ENCODE measurements at regions not wholly inside any gene's neighbourhood (a gene's known extent, or its start where the extent isn't known, plus 50 kb on each side); places are given as distances from the start of the nearest gene placed in this dataset.

DNA sequence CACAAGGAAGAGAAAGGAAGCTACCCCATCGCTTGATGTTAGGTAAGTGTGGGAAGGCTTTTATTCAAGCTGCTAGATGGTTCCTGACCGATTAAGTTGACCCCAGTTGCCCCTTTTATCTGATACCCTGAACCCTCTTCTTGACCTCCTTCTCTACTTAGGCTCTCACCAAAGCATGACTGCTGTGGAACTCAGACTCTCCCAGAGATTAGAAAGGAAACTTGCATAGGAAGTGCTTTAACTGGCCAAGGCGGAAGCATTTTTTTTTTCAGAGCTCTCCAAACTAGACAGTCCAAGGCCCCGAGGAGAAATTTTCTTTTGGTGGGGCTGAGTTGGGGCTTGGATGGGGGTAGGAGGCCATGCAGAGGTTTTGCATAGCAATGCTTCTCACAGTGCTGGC, 101.3 kb upstream of the USP24 start:
- Histone ChIP-seq H3K9me3 (no peaks in the 10 kb centered on the region), H3K4me1 (peaks cover 29% of the 10 kb centered on the region), H3K4me3 (no peak overlapping the region), H3K27ac (peak overlapping the region in 1 of 2 experiments; percentile 75; a peak in 3 of 6 replicates), H3K4me2 (no peak overlapping the region)
- ATAC-seq (no peak), FAIRE-seq (no peak), DNase-seq (ENCODE audit: low read depth in 1 of 2, low spot score in 1 of 2) (no peak)
- 75% methylated on average over 4 of the region's 4 CpGs for WGBS (ENCODE audit: missing lambda C conversion rate)
- ChIA-PET POLR2A (no interaction called here), CTCF (interaction anchor here (1.0 kb wide), 1 partner anchor 31 kb away, joined by 5 read pairs; no protein-coding TSS in a partner anchor)
- no peak for TF ChIP-seq RFX5 (IDR thresholded peaks at IDR 0.05)
- no peak for TF ChIP-seq EHMT2 (IDR thresholded peaks at IDR 0.05; ENCODE audit: low read depth)
- TF ChIP-seq KDM5A (IDR thresholded peaks at IDR 0.05) = no peak
- TF ChIP-seq EHF (CRISPR knock-in tag; IDR thresholded peaks at IDR 0.05) = no peak
- TF ChIP-seq HOXA7 (CRISPR knock-in tag; IDR thresholded peaks at IDR 0.05) = no peak

DNA sequence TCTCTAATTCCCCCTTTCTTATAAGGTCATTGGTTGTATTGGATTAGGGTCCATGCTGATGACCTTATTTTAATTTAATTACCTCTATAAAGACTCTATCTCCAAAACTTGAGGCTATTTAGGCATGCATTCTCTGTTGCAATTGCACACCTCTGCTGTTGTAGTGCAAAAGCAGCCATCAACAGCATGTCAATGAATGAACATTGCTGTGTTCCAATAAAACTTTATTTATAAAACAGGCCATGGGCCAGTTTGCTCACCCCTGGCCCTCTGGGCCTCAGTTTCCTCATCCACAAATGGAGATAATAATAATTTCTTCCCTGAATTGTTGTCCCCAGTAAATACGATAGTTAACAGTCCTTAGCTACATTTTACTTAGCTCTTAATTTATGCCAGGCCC, 100.4 kb upstream of the USP24 start:
- TF ChIP-seq ZC3H11A (IDR thresholded peaks at IDR 0.05) = no peak
- TF ChIP-seq, protein P1, sequence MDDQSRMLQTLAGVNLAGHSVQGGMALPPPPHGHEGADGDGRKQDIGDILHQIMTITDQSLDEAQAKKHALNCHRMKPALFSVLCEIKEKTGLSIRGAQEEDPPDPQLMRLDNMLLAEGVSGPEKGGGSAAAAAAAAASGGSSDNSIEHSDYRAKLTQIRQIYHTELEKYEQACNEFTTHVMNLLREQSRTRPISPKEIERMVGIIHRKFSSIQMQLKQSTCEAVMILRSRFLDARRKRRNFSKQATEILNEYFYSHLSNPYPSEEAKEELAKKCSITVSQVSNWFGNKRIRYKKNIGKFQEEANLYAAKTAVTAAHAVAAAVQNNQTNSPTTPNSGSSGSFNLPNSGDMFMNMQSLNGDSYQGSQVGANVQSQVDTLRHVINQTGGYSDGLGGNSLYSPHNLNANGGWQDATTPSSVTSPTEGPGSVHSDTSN (IDR thresholded peaks at IDR 0.05) = no peak
- TF ChIP-seq, protein P2, sequence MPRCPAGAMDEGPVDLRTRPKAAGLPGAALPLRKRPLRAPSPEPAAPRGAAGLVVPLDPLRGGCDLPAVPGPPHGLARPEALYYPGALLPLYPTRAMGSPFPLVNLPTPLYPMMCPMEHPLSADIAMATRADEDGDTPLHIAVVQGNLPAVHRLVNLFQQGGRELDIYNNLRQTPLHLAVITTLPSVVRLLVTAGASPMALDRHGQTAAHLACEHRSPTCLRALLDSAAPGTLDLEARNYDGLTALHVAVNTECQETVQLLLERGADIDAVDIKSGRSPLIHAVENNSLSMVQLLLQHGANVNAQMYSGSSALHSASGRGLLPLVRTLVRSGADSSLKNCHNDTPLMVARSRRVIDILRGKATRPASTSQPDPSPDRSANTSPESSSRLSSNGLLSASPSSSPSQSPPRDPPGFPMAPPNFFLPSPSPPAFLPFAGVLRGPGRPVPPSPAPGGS (IDR thresholded peaks at IDR 0.05) = no peak
- TF ChIP-seq MAZ (IDR thresholded peaks at IDR 0.05; ENCODE audit: borderline replicate concordance, low read depth, low read length) = no peak
- TF ChIP-seq, protein P3, sequence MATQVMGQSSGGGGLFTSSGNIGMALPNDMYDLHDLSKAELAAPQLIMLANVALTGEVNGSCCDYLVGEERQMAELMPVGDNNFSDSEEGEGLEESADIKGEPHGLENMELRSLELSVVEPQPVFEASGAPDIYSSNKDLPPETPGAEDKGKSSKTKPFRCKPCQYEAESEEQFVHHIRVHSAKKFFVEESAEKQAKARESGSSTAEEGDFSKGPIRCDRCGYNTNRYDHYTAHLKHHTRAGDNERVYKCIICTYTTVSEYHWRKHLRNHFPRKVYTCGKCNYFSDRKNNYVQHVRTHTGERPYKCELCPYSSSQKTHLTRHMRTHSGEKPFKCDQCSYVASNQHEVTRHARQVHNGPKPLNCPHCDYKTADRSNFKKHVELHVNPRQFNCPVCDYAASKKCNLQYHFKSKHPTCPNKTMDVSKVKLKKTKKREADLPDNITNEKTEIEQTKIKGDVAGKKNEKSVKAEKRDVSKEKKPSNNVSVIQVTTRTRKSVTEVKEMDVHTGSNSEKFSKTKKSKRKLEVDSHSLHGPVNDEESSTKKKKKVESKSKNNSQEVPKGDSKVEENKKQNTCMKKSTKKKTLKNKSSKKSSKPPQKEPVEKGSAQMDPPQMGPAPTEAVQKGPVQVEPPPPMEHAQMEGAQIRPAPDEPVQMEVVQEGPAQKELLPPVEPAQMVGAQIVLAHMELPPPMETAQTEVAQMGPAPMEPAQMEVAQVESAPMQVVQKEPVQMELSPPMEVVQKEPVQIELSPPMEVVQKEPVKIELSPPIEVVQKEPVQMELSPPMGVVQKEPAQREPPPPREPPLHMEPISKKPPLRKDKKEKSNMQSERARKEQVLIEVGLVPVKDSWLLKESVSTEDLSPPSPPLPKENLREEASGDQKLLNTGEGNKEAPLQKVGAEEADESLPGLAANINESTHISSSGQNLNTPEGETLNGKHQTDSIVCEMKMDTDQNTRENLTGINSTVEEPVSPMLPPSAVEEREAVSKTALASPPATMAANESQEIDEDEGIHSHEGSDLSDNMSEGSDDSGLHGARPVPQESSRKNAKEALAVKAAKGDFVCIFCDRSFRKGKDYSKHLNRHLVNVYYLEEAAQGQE (IDR thresholded peaks at IDR 0.05) = no peak
- no peak for TF ChIP-seq BHLHE40 (IDR thresholded peaks at IDR 0.05; ENCODE audit: low read depth, low read length)
- TF ChIP-seq ESRRA (IDR thresholded peaks at IDR 0.05; ENCODE audit: borderline replicate concordance, low read length) = no peak
- TF ChIP-seq, protein P4, sequence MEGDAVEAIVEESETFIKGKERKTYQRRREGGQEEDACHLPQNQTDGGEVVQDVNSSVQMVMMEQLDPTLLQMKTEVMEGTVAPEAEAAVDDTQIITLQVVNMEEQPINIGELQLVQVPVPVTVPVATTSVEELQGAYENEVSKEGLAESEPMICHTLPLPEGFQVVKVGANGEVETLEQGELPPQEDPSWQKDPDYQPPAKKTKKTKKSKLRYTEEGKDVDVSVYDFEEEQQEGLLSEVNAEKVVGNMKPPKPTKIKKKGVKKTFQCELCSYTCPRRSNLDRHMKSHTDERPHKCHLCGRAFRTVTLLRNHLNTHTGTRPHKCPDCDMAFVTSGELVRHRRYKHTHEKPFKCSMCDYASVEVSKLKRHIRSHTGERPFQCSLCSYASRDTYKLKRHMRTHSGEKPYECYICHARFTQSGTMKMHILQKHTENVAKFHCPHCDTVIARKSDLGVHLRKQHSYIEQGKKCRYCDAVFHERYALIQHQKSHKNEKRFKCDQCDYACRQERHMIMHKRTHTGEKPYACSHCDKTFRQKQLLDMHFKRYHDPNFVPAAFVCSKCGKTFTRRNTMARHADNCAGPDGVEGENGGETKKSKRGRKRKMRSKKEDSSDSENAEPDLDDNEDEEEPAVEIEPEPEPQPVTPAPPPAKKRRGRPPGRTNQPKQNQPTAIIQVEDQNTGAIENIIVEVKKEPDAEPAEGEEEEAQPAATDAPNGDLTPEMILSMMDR (IDR thresholded peaks at IDR 0.05) = no peak
- no peak for TF ChIP-seq RCOR1 (IDR thresholded peaks at IDR 0.05; ENCODE audit: low read depth, low read length)

DNA sequence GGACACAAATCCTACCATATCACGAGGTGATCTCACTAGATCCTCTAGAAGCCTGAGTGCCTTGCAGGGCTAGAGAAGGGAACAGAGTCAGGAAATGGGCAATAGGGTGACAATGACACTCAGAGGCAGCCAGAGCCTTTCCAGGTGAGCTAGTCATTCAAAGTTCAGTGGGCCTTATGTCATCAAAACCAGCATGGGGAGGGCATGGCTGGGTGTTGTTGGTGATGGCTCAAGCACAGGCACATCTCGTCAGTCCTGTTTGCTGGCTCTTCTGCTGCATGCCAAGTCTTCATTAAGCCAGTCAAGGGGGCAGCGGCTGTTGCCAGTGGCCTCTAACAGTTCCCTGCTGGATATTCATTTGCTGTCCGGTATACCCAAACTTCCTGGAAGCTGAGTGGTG, 99.6 kb upstream of the USP24 start:
- Histone ChIP-seq H3K4me2 (no peak overlapping the region), H3K4me3 (no peak overlapping the region), H3K27ac (peak overlapping the region; percentile 18 to 90; a peak in 4 of 6 replicates), H3K4me1 (peaks cover 38% of the 10 kb centered on the region), H3K9me3 (no peaks in the 10 kb centered on the region)
- ChIA-PET CTCF (no interaction called here), POLR2A (no interaction called here)
- no peak for ATAC-seq
- no peak for FAIRE-seq
- no peak for DNase-seq (ENCODE audit: low read depth in 1 of 2, low spot score in 1 of 2)
- 97% methylated on average over 4 of the region's 4 CpGs for WGBS (ENCODE audit: missing lambda C conversion rate)
- no peak for TF ChIP-seq JUN (IDR thresholded peaks at IDR 0.05)
- TF ChIP-seq, protein P5, sequence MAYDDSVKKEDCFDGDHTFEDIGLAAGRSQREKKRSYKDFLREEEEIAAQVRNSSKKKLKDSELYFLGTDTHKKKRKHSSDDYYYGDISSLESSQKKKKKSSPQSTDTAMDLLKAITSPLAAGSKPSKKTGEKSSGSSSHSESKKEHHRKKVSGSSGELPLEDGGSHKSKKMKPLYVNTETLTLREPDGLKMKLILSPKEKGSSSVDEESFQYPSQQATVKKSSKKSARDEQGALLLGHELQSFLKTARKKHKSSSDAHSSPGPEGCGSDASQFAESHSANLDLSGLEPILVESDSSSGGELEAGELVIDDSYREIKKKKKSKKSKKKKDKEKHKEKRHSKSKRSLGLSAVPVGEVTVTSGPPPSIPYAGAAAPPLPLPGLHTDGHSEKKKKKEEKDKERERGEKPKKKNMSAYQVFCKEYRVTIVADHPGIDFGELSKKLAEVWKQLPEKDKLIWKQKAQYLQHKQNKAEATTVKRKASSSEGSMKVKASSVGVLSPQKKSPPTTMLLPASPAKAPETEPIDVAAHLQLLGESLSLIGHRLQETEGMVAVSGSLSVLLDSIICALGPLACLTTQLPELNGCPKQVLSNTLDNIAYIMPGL (CRISPR knock-in tag; IDR thresholded peaks at IDR 0.05; ENCODE audit: borderline replicate concordance) = no peak
- TF ChIP-seq RARB (CRISPR knock-in tag; IDR thresholded peaks at IDR 0.05) = no peak
- no peak for TF ChIP-seq CHD4 (IDR thresholded peaks at IDR 0.05; ENCODE audit: borderline replicate concordance)
- TF ChIP-seq RFX5 (IDR thresholded peaks at IDR 0.05) = no peak
- TF ChIP-seq, protein P6, sequence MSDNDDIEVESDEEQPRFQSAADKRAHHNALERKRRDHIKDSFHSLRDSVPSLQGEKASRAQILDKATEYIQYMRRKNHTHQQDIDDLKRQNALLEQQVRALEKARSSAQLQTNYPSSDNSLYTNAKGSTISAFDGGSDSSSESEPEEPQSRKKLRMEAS (IDR thresholded peaks at IDR 0.05) = no peak
- no peak for TF ChIP-seq ZFP36 (IDR thresholded peaks at IDR 0.05; ENCODE audit: borderline replicate concordance, partially characterized antibody)
- TF ChIP-seq HOXB13 (CRISPR knock-in tag; IDR thresholded peaks at IDR 0.05; ENCODE audit: low read depth) = no peak
- TF ChIP-seq, protein P7, sequence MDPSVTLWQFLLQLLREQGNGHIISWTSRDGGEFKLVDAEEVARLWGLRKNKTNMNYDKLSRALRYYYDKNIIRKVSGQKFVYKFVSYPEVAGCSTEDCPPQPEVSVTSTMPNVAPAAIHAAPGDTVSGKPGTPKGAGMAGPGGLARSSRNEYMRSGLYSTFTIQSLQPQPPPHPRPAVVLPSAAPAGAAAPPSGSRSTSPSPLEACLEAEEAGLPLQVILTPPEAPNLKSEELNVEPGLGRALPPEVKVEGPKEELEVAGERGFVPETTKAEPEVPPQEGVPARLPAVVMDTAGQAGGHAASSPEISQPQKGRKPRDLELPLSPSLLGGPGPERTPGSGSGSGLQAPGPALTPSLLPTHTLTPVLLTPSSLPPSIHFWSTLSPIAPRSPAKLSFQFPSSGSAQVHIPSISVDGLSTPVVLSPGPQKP (IDR thresholded peaks at IDR 0.05; ENCODE audit: low read depth, low read length) = no peak
- no peak for TF ChIP-seq FOSB (CRISPR knock-in tag; IDR thresholded peaks at IDR 0.05)
- TF ChIP-seq NR3C1 (IDR thresholded peaks at IDR 0.05) = no peak

More for the DNA sequence above, 100.4 kb upstream of the USP24 start:
- Histone ChIP-seq H3K4me1 (peaks cover 30% of the 10 kb centered on the region), H3K9me3 (no peaks in the 10 kb centered on the region), H3K4me3 (no peak overlapping the region), H3K27ac (peak overlapping the region in 1 of 2 experiments; percentile 90; a peak in 3 of 6 replicates), H3K4me2 (no peak overlapping the region)
- no peak for ATAC-seq
- DNase-seq (ENCODE audit: low read depth in 1 of 2, low spot score in 1 of 2) = no peak
- WGBS (ENCODE audit: missing lambda C conversion rate) = 96% methylated on average over 1 of the region's 1 CpG
- FAIRE-seq = no peak
- ChIA-PET CTCF (no interaction called here), POLR2A (no interaction called here)
